Lower leg skin (tissue), 3 donors: ENCODE measurements at regions not wholly inside any gene's neighbourhood (a gene's known extent, or its start where the extent isn't known, plus 50 kb on each side); places are given as distances from the start of the nearest gene placed in this dataset.

Experiments
- CTCF ChIP-seq, 3 donors: fragments of 450-650 bp; IDR thresholded peaks; one replicate each; pipeline ENCODE4 v1.5.1; 2016; ENCODE audit warnings: antibody characterized with exemption in 3 of 3, mild to moderate bottlenecking in 3 of 3, moderate library complexity in 2 of 3
- POLR2A ChIP-seq, 2 donors: fragments of 450-650 bp; IDR thresholded peaks; one replicate each; pipeline ENCODE4 v1.6.1; 2016 to 2017; ENCODE audit warnings: antibody characterized with exemption in 2 of 2, mild to moderate bottlenecking in 1 of 2, moderate library complexity in 1 of 2

GRCh38 chr2:16185801-16186272 is 245.5 kb downstream of the MYCN start:
- TF ChIP-seq POLR2A (IDR thresholded peaks at IDR 0.05) (no peak), CTCF (IDR thresholded peaks at IDR 0.05) (no peak)
